ENCODE measurements at regions not wholly inside any gene's neighbourhood (a gene's known extent, or its start where the extent isn't known, plus 50 kb on each side); places are given as distances from the start of the nearest gene placed in this dataset.
A peak's percentile ranks its signal among the peaks of the same experiment; 100 is the strongest.

DNA sequence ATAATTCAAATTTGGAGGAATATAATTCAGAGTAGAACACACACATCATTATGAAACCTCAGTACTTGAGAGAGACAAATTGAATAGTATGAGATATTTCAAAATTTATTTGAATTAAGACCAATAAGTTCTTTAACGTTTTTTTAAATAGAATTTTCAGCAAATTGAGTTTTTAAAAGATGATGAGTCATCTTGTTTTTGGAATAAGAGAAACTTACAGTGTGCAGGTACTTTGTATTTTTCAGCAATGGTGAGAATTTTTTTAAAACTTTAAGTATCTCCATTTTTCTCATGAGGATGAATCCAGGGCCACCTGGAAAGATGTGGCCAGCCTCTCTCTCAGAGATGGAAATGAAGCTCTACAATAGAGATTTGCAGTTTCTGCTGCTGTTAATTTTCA, 1015.0 kb upstream of the TENM4 start:
- DNase-seq: no peak

DNA sequence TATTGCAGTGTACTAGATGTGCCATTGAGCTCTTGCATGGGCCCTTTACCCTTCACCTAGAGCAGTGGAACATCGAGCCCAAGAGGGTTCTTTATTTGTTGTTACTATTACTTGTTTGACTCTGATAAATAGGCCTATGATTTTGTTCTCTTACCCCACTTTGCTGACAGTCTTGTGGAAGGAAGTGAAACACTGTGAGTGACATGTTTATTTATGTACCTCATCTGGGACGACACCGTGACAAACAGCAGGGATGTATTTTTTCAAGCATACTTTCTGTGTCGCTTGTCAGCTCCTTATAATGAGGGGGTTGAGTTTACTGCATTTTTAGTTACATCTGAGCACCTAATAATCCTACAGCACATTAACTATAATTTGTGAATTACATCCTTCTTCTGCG, 1010.3 kb upstream of the TENM4 start:
- DNase-seq: no peak

DNA sequence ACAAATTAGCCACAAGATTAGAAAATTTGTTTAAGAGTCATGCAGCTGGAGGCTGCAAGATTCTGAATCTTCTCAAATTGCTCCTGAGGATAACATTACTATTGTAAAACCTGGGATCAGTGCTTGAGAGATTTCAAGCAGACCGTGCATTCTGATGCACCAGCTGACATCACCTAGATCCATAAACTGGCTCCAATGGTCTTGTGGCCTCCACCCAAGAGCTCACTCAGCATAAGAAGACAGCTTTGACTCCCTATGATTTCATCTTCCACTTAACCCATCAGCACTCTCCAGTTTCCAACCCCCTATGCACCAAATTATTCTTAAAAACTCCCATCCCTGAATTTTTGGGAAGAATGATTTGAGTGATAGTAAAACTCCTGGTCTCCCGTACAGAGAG, 1007.9 kb upstream of the TENM4 start:
- DNase-seq: no peak

DNA sequence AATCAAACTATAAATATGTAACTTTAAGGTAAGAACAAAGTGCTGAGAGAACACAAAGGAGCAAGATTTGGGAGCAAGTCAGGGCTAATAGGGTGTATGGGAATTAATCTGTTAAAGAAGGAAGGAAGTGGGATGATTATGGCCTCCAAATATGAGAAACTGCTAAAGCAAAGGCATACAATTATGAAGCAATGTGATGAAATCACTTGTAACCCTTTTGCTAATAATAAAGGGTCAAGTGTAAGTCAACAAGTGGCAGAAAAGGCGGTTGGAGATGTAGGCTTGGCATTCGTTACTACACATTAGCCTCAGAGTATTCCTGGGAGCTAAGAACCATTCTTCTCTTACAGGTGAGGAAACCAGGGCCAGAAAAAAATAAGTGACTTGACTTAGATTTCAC, 1002.3 kb upstream of the TENM4 start:
- peak; percentile 30 for DNase-seq

DNA sequence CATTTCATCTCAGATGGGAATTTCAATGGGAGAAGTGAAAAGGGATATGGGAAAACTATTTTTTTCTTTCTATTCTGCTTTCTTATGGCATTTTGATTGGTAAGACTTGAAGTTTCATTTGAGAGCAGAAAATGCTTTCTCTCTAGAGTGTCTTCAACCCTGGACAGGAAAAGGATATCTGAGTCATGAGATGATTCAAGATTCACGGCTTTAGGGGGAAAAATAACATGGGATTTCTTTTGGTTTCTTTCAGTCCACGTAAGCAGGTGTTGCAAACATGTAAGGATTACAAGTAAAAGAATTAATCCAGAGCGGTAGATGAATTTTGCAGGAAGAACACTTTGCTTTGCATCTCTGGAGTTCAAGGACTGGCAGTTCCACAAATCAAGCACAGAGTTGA, 1001.0 kb upstream of the TENM4 start:
- no peak for DNase-seq

DNA sequence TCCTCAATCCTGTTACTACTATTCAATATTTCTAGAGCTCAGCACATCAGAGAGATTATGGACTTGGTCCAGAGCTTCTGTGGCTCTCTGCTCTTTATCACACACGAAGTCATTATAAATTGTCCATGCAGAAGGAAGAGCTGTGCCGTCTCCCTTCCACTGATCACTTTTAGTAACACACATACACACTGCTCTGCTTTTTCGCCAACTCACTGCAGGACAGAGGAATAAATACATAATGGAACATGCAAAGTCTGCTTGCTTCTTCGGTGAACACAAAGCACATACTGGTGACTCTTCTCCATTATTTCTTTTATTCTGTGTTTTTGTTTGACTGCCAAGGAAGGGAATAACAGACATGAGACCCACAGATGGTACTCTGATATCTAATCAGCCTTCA, 1000.0 kb upstream of the TENM4 start:
- DNase-seq: no peak

DNA sequence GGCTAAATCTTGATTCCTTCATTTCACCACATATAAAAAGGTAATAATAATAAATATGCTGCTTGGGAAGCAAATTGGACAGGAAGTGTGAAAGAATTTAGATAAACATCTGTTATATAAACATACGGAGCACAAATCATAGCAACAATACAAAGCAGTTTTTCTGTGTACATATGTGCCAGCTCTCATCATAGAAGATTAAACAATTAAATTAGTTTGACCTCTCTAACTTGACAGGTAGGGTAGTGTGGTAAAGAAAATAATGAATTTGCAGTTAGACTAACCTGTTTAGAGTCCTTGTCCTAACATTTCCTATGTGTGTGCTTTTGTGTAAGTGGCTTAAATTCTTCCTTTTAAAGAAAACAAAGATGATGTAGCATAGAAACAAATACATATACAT, 995.7 kb upstream of the TENM4 start:
- DNase-seq: peak; percentile 31

DNA sequence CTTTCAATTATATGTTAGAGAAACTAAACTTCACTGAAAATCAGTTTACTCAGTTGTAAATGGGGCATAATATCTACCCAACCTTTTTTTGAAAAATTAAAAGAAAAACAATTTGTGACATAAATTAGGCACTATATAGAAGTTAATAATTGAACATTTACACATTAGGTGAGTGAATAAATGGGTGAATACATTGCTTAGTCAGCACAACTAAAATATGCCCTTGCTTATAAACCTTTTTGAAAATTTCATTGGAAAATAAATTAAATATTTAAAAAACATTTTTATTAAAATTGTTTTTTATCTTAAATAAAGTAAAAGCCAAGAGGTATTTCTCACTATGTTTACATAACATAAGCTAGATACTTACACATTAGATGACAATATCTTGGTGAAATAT, 994.5 kb upstream of the TENM4 start:
- DNase-seq: no peak

DNA sequence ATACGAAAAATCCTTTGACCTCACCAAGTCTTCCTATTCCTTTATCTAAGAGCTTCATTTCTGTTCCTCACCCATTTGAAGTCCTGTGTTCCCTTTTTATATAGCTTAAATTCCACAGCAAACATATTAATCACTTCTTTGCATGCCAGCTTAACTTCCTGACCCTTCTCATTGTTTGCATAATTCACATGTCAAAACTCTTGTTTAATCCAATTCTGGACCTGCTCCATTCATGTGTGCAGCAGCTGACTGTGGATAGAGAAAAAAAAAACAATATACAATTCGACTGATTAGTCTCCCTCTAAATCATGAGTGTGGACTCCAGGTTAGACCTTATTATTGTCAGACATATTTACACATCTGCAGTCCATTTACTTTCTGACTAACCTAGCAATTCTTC, 991.2 kb upstream of the TENM4 start:
- peak; percentile 50 for DNase-seq

DNA sequence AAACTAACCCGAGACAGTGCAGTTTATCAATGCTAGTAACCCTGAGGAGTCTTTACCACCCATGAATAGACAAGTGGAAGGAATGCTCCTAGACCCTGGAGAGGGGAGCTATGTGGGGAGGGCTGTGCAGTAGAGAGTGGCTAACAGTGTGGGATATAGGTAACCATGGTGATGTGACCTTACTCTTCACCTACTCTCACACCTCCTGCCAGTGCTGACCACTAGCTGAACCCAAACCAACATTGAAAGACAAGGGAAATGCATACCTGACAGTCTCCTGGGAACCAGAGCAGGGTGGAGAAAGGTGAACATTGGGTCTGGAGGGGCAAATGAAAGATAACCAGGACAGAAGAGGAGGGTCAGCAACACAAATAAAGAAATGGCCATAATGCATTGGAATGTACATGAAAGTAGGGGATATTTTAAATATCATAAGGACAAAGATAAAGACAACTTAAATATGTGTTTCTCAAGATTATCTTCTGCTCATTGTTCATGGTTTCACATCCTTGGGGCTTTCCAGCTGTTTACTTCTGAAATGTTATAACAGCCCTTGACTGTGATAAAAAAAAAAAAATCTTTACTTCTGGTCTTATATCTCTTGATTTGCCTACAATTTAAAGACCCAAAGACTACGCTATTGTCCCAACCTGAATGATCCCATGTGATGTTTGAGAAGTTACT, 983.3 kb upstream of the TENM4 start:
- DNase-seq: no peak

DNA sequence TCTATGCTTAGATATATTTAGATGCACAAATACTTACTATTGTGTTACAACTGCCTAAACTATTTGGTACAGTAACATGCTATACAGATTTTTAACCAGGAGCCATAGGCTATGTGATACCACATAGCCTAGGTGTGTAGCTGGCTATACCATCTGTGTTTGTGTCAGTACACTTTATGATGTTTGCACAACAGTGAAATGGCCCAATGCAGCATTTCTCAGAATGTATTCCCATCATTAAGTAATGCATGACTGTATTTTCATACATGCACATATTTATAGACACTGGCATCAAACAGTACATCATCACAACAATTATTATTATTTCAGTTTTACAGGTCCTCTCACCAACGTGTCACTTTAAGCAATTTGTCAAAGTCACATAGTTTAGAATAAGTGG, 979.5 kb upstream of the TENM4 start:
- DNase-seq: no peak

DNA sequence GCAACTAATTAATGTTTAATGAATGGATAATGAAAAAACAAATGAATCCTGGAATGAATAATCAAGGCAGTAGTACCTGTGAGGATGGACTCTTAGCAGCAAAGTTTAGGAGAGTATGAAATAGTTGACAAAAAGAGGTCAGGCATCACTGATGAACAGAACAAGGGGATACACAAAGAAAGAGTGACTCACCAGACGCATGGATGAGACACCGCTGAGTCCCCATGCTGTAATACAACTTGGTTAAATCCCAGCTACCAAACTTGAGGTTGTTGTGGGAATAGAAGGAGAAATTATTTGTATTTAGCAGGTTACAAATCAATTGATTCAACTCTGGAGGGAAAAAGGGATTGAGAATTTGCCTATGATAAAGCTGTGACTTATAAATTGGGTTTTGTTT, 976.9 kb upstream of the TENM4 start:
- DNase-seq: no peak

DNA sequence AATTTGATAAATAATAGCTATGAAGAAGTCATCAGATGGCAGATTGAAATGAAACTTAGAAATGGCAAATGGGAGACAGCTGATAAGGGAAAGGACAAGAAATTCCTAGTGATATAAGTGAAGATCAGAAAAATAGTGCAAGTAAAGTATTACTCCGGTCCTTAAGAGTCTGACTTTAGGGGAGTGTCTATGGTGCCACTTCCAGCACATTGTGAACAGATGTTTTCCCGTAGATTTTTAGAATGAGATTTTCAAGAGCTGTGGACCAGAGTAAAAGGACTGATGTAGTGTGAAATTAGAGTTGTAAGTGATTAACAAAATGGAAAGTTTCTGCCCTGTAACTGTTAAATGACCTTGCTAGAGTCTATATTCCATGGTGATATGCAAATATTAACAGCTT, 974.8 kb upstream of the TENM4 start:
- no peak for DNase-seq

DNA sequence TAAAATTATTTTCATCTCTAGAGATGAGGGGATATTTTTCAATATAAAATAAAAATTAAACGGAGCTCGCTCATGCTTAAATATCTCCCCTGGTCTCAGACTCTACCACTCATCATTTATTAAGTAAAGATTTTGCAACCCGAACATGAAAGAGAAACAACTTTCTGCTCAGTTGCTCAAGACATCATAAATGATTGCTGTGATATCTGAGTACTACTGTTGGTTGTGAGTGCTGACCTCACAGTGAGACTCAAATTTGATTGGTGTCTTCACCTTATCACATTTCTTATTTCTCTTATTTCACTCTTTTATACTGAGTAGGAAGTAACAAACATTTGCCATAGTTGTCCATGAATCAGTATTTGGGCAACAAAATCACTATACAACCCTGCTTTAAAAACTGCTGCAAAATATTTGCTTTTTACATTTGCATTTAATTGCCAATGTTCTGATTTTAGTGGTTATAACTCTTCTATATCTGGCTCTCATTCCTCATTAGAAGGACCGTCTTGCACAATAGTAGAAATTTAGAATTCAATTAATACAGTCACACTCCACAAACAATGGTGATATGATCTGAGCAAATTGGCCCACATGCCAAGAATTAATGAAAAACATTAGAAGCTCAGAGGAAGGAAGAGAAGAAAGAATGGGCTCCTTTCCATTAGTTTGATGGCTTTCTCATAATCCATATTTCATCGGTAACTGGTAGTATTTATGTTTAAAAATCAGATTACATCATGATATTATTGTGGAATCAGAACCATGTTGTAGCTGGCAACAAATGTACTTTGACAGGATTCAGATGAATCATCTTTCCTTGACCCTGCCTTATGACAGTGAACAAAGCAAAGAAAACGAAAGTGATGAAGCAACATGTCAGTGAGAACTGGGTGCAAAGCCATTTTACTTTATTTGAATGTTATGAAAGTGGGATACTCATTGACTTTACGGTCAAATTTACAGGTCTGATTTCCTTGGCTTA, 973.6 kb upstream of the TENM4 start:
- no peak for DNase-seq

DNA sequence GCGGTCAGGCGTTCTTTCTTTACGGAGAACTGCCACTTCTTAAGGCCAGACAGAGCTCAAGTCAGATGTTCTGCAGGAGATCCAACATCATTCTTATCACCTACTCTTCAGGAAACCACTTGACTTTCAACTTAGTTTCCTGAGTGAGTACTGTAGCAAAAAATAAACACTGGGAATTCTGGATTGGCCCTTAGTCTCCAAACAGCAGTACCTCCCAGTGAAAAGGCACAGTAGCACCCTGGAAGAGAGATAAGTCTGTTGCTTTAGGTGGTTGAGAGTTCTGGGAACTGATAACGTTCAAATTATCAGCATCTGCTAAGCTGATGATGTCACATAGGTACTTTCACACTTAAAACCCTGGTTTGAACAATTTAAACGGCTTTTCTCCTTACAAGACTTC, 971.8 kb upstream of the TENM4 start:
- DNase-seq: peak; percentile 22

DNA sequence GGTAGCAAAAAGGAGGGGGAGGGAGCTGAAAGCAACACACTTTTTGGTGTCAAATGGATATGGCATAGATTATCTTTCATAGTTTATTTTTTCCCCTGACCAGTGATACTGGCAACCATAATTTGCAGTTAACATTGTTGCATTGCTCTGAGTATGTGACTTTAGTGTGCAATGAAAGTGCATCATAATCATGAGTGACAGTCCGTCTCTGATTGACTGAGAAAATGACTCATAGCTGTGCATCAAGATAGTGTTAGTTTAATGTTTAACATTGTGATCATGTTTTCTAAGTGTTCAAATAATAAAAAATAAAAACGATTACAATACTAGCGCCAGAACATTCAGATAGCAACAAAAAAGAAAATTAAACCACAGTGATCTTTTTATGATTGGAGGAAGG, 952.4 kb upstream of the TENM4 start:
- peak; percentile 36 for DNase-seq

DNA sequence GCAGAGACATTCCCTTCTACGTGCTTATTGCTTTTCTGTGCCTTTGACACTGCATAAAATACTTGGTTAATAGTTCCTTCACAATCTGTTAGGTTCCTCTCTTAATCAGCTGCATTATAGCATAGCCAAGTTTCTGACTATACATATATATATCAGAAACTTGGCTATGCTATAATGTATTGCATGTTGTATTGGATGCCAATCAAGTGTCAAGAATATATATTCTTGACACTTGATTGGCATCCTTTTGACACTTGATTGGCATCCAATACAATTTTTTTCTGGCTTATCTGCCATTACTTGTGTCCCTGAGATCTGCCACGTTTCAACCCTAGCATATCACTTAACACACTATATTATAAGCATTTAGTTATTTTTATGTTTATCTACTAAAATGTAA, 949.7 kb upstream of the TENM4 start:
- DNase-seq: no peak

DNA sequence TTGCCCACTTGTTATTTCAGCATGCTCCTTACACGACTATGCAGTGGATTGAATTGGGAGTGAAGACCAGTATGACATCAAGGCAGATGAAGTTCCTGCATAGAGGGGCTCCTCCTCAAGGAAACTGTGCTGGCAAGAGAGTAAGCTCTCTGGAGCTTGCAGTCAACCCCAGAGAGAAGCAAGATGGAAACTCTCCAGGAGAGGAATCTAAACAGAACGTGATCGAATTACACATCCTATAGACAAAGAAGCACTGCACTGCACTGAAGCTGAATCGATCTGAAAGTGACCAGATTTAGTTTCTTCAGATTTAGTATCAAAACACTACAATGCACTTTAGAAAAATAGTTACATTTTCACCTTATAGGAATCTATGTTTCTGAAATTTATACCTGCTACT, 947.7 kb upstream of the TENM4 start:
- peak; percentile 43 for DNase-seq

DNA sequence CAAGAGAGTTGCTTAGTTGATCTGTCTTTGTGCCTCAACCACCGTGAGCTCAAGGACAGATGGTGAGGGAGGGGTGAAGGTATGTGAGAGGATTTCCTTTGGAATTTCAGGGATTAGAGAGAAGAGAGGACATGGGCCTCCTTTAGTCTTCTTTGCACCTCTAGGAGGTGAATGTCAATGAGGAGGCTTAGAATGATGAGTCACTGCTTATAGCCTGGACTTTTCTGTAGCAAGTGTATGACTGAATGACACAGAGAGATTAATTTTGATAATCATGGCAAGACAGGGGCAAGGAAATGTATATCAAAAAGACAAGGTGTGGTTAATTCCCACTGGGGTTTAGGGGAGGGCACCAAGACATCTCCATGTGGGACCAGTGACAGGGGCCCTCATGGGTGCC, 947.3 kb upstream of the TENM4 start:
- DNase-seq: peak; percentile 69

DNA sequence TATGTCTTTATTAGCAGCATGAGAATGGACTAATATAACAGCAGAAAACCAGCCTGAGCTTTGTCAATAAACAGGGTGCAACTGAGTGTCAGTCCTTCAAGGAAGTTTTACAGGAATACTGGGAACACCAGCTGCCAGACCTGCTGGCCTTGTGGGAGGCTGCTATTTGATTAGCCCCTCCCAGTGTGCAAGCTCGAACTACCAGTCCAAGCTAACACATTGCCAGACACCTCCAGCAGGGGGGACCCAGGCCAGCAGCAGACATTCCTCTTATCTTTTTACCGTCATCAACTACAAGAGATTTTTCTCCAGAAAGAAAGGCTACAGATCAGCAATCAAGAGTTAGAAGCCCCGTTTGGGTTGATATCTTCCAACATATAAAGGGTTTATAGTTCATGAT, 942.8 kb upstream of the TENM4 start:
- peak; percentile 43 for DNase-seq

DNA sequence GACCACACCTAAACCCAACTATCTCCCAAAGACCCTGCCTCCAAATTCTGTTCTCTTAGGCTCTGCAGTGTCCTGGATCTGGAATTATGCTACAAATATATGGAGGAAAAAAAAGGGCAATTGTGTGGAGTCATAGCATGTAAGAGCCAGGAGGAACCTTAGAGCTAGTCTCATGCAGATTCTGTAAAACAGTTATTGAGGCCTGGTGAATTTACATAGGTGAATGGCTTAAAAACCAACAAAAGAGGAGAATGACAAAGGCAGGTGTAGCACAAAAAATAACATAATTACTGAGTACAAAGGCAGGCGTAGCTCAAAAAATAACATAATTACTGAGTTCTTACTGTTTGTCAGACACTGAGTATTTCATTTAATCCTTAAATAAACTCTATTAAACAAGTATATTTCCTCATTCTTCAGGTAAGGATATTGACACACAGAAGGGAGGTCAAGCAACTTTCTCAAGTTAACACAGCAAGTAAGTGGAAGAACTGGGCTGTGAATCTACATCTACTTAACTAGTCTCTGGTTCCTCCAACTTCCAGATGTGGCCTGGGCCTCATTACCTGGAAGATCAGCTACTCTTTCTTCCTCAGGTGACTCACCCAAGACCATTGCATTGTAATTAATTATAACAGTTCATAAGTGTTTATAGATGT, 938.9 kb upstream of the TENM4 start:
- peak; percentile 50 for DNase-seq

DNA sequence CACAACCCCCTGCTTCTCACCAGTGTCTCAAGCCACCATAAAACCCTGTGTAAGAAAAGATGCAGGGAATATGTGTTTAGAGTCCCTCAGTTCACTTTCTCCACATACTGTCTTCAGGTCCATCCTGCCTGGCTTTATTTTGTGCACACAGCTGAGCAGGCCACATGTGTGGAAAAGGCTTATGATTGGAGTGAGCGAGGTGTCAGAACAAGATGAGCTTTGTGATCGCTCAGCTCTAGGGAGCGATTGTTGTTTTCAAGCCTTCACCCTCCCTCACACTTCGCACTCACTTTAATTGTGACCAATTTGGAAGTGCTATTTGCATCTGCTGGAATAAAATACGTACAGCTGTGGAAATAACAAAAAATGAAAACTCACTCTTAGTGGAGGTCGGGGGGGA, 931.1 kb upstream of the TENM4 start:
- no peak for DNase-seq

DNA sequence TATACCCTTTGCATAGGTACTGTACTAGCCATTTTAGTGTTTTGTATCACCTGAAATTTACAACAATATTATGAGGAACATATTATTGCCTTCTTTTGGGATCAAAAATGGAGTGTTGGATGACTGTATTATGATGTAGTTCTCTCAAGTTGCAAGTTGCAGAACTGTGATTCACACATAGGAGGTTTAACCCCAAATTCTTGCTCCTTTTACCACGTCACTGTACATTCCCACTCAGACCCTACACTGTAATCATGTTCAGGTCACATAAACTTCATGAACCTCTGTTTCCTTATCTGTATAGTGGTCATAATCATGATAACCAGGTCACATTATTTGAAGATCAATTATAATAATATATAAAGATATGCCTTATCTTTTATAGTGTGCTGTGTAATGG, 925.1 kb upstream of the TENM4 start:
- no peak for DNase-seq

Measured in DMS53 (cell line).